A549 (cell line): ENCODE measurements at regions not wholly inside any gene's neighbourhood (a gene's known extent, or its start where the extent isn't known, plus 50 kb on each side); places are given as distances from the start of the nearest gene placed in this dataset.

Experiments
- ATAC-seq, 2 experiments: fragments of 200-7000 bp in 1 of 2; fragments of >200 bp in 1 of 2; cut with Nextera tagmentation in 1 of 2; cut with Tn5 transposase in 1 of 2; 3 replicates each; pipeline versions ENCODE4 v1.8.0 to v1.9.1; 2018 to 2020; ENCODE audit warnings: mild to moderate bottlenecking in 1 of 2, moderate library complexity in 1 of 2
- CTCF ChIA-PET: fragments of 300-600 bp; sonication (Branson Sonifier 250); formaldehyde crosslinking; extraction: SDS; loops from one replicate; lab custom pipeline; 2021; ENCODE audit warnings: antibody characterized with exemption, inconsistent platforms; lab: Yijun Ruan, JAX
- POLR2A ChIA-PET: fragments of 350-600 bp; formaldehyde crosslinking; extraction: SDS; loops from one replicate; lab custom pipeline; 2021; ENCODE audit warnings: antibody characterized with exemption, inconsistent platforms; lab: Yijun Ruan, JAX
- DNase-seq, 2 experiments: peaks; one replicate each; pipeline versions ENCODE4 v3.0.0 to v3.0.0-alpha.2; 2011 to 2016; ENCODE audit warnings: low read depth in 1 of 2, low spot score in 1 of 2
- FAIRE-seq: peaks from 2 replicates; lab custom pipeline; 2011; peaks lifted over from hg19 to GRCh38; lab: Jason Lieb, UNC
- H3K27ac ChIP-seq, 2 experiments: fragments of >200 bp; sonication (Bioruptor Twin); formaldehyde crosslinking; 3 replicates each; pipeline ENCODE4 v1.5.1; 2016 to 2017
- H3K4me1 ChIP-seq: fragments of >200 bp; sonication (Bioruptor Twin); formaldehyde crosslinking; 3 replicates; pipeline ENCODE4 v1.6.1; 2016
- H3K4me2 ChIP-seq: fragments of >200 bp; sonication (Bioruptor Twin); formaldehyde crosslinking; 3 replicates; pipeline ENCODE4 v1.6.1; 2016
- H3K4me3 ChIP-seq: fragments of >200 bp; sonication (Bioruptor Twin); formaldehyde crosslinking; 3 replicates; pipeline ENCODE4 v1.5.1; 2016
- H3K9me3 ChIP-seq: fragments of >200 bp; sonication (Bioruptor Twin); formaldehyde crosslinking; 3 replicates; pipeline ENCODE4 v1.6.1; 2016
- ATOH8 ChIP-seq: fragments of 250-450 bp; sonication (Bioruptor Pico); IDR thresholded peaks from 2 replicates; pipeline ENCODE4 v1.5.0; 2020; ENCODE audit warnings: low read depth, mild to moderate bottlenecking, moderate library complexity
- BCL3 ChIP-seq: fragments of >200 bp; sonication (Bioruptor Twin); formaldehyde crosslinking; IDR thresholded peaks from 3 replicates; pipeline ENCODE4 v1.6.1; 2016
- BHLHE40 ChIP-seq: IDR thresholded peaks from 2 replicates; pipeline ENCODE4 v1.6.1; 2012; ENCODE audit warnings: low read depth, low read length, inconsistent platforms
- CBX8 ChIP-seq: fragments of 200-600 bp; sonication (generic); IDR thresholded peaks from 2 replicates; pipeline ENCODE4 v1.6.1; 2016
- CHD2 ChIP-seq: fragments of 150-350 bp; IDR thresholded peaks from 2 replicates; pipeline ENCODE4 v1.6.1; 2014; ENCODE audit warnings: low read length; ENCODE audit not compliant: partially characterized antibody
- FOSB ChIP-seq: fragments of 250-450 bp; sonication (Bioruptor Pico); IDR thresholded peaks from 2 replicates; pipeline ENCODE4 v1.5.0; 2020; ENCODE audit warnings: mild to moderate bottlenecking, moderate library complexity
- HDAC2 ChIP-seq: fragments of 200-600 bp; sonication (generic); IDR thresholded peaks from 2 replicates; pipeline ENCODE4 v1.6.1; 2016
- HOXB13 ChIP-seq: fragments of 250-450 bp; sonication (Bioruptor Pico); IDR thresholded peaks from 2 replicates; pipeline ENCODE4 v1.5.0; 2020; ENCODE audit warnings: low read depth, mild to moderate bottlenecking, moderate library complexity
- KDM5A ChIP-seq: fragments of 200-600 bp; sonication (generic); IDR thresholded peaks from 2 replicates; pipeline ENCODE4 v1.6.1; 2016; ENCODE audit warnings: antibody characterized with exemption, mild to moderate bottlenecking
- MAX ChIP-seq: IDR thresholded peaks from 2 replicates; pipeline ENCODE4 v1.6.1; 2012
- MAZ ChIP-seq: fragments of 150-350 bp; IDR thresholded peaks from 2 replicates; pipeline ENCODE4 v1.6.1; 2014; ENCODE audit warnings: antibody characterized with exemption, low read depth, low read length, borderline replicate concordance
- POLR2A ChIP-seq: IDR thresholded peaks from 2 replicates; pipeline ENCODE4 v1.6.1; 2012; ENCODE audit warnings: mild to moderate bottlenecking, low read length
- RNF2 ChIP-seq: fragments of 200-600 bp; sonication (generic); IDR thresholded peaks from 2 replicates; pipeline ENCODE4 v1.6.1; 2016; ENCODE audit warnings: low read depth, mild to moderate bottlenecking, antibody characterized with exemption, moderate library complexity, borderline replicate concordance
- TFCP2L1 ChIP-seq: fragments of 250-450 bp; sonication (Bioruptor Pico); IDR thresholded peaks from 2 replicates; pipeline ENCODE4 v1.5.0; 2021; ENCODE audit warnings: mild to moderate bottlenecking
- ZSCAN20 ChIP-seq: fragments of 250-450 bp; sonication (Bioruptor Pico); IDR thresholded peaks from 2 replicates; pipeline ENCODE4 v1.8.0; 2022; ENCODE audit warnings: mild to moderate bottlenecking, moderate library complexity
- WGBS: methylation state at CpG from one replicate; pipeline ENCODE4 v1.1.6; 2017; ENCODE audit errors: missing lambda C conversion rate; 5-methylcytosine and 5-hydroxymethylcytosine counted together
- TF ChIP-seq, protein P1 (sequence below): IDR thresholded peaks from 2 replicates; pipeline ENCODE4 v1.6.1; 2012
- TF ChIP-seq, protein P2 (sequence below): fragments of 250-450 bp; sonication (Bioruptor Pico); IDR thresholded peaks from 2 replicates; pipeline ENCODE4 v1.5.0; 2021; ENCODE audit warnings: mild to moderate bottlenecking, moderate library complexity, borderline replicate concordance

DNA sequence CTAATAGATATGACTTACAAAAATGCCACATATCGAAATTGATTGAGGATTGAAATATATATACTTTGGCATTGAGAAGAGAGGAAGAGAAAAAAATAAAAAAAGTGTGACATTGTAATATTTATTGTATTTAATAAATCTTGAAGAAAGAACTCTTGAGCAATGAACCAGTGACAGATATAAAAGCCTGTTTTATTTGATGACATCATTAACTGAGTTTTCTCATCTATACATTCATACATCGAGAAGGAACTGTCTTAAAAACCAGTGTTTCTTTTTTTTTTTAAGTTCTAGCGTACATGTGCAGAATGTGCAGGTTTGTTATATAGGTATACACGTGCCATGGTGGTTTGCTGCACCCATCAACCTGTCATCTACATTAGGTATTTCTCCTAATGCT lies 368.2 kb downstream of the SNAPC1 start:
- ChIA-PET POLR2A (no interaction called here), CTCF (no interaction called here)
- WGBS = 2% methylated on average over 4 of the region's 4 CpGs
- DNase-seq (no peak), FAIRE-seq (no peak), ATAC-seq (no peak)
- no peak overlapping the region for H3K4me3 ChIP-seq
- no peak overlapping the region for H3K27ac ChIP-seq
- H3K4me1 ChIP-seq = no peaks in the 10 kb centered on the region
- no peaks in the 10 kb centered on the region for H3K9me3 ChIP-seq
- no peak overlapping the region for H3K4me2 ChIP-seq
- no peak for TF ChIP-seq HOXB13 (CRISPR knock-in tag)
- no peak for TF ChIP-seq MAZ
- TF ChIP-seq, protein P1, sequence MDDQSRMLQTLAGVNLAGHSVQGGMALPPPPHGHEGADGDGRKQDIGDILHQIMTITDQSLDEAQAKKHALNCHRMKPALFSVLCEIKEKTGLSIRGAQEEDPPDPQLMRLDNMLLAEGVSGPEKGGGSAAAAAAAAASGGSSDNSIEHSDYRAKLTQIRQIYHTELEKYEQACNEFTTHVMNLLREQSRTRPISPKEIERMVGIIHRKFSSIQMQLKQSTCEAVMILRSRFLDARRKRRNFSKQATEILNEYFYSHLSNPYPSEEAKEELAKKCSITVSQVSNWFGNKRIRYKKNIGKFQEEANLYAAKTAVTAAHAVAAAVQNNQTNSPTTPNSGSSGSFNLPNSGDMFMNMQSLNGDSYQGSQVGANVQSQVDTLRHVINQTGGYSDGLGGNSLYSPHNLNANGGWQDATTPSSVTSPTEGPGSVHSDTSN = no peak
- no peak for TF ChIP-seq BCL3
- TF ChIP-seq, protein P2, sequence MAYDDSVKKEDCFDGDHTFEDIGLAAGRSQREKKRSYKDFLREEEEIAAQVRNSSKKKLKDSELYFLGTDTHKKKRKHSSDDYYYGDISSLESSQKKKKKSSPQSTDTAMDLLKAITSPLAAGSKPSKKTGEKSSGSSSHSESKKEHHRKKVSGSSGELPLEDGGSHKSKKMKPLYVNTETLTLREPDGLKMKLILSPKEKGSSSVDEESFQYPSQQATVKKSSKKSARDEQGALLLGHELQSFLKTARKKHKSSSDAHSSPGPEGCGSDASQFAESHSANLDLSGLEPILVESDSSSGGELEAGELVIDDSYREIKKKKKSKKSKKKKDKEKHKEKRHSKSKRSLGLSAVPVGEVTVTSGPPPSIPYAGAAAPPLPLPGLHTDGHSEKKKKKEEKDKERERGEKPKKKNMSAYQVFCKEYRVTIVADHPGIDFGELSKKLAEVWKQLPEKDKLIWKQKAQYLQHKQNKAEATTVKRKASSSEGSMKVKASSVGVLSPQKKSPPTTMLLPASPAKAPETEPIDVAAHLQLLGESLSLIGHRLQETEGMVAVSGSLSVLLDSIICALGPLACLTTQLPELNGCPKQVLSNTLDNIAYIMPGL (CRISPR knock-in tag) = no peak
- no peak for TF ChIP-seq CBX8
- no peak for TF ChIP-seq MAX
- TF ChIP-seq CHD2 = no peak
- TF ChIP-seq KDM5A = no peak
- no peak for TF ChIP-seq ATOH8
- TF ChIP-seq, all 56 proteins: peak for 0

DNA sequence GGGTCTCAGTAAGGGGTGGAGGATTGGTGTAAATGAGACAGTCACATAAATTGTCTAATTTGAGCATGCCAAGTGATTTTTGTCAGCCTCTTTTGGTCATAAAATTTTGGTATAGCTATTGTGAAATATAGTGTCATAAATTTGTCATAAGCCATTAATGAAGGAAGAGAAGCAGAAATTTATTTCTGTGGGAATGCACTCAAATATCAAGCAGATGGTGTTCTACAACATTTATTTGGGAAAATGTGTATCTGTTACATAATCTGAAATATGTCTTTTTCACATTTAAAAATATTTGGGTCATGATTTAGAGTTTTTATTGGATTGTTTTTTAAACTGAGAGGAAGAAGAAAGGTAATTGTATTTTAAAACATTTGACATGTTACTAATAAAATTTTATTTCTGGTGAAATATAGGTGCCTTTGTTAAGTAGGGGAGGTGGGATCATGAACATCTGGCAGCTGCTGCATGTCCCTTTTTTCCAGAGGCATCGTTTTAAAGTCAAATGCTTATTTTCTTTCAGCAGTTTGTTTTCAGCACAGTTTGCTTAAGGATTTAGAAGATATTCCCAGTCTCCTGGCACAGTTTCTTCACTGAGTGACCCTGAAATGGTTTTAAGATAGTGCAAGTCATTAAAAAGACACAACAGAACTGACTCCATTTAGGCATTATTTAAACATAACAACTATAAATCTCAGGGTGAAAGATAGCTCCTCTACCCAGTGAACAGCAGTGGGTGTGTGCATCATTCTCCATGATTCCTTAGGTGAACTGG lies 371.7 kb downstream of the SNAPC1 start:
- no peaks in the 10 kb centered on the region for H3K4me1 ChIP-seq
- H3K27ac ChIP-seq = no peak overlapping the region
- ATAC-seq (no peak), FAIRE-seq (no peak), DNase-seq (no peak)
- ChIA-PET POLR2A (no interaction called here), CTCF (interaction anchor here (2.0 to 2.5 kb wide), 2 partner anchors 29 to 864 kb away, joined by 4 to 7 read pairs; no protein-coding TSS in a partner anchor)
- no peak overlapping the region for H3K4me3 ChIP-seq
- TF ChIP-seq TFCP2L1 (CRISPR knock-in tag) = no peak
- 2% methylated on average over 1 of the region's 1 CpG for WGBS
- no peaks in the 10 kb centered on the region for H3K9me3 ChIP-seq
- no peak overlapping the region for H3K4me2 ChIP-seq

DNA sequence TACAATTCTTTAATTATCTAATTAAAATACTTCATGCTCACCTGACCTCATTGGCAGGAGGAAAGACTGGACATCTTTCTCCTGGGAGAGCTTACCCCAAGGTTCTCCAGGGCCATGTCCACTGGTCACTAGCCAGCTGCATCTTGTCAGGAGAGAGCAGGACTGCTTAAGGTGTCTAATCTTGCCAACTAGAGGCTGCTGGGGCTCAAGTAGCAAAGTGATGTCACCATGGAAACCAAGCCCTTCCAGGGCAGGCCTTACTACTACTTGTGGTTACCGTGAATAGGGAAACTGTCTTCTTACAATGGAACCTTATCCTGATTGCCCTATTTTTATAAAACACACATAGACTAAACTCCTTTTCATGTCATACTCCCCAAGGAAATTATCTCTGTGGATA lies 376.4 kb downstream of the SNAPC1 start:
- ChIA-PET POLR2A (no interaction called here), CTCF (no interaction called here)
- FAIRE-seq (no peak), DNase-seq (no peak), ATAC-seq (no peak)
- TF ChIP-seq TFCP2L1 (CRISPR knock-in tag) (no peak), CBX8 (no peak), RNF2 (no peak), POLR2A (no peak)
- Histone ChIP-seq H3K27ac (no peak overlapping the region), H3K9me3 (no peaks in the 10 kb centered on the region), H3K4me3 (no peak overlapping the region), H3K4me1 (no peaks in the 10 kb centered on the region), H3K4me2 (no peak overlapping the region)
- WGBS = 50% methylated on average over 1 of the region's 1 CpG

DNA sequence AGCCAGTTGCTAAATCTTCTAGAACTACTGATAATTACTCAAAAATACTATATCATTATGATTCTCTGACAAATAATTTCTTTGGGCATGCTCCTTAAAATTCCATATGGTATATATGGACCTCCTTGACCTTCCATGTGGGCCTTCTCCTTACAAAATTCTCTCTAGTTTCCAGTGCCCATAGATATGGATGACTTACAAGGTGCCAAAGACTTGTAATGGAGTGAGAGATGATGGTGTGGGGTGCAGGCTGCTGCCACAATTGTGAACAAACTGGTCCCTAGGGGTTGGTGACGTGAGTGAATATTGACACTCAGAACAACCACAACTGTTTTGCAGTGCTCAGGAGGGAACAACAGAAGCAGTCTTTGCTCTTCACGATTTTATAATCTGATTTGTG lies 378.9 kb downstream of the SNAPC1 start:
- WGBS = 9% methylated on average over 2 of the region's 2 CpGs
- H3K4me1 ChIP-seq = no peaks in the 10 kb centered on the region
- DNase-seq = no peak

More for the DNA sequence above, 378.9 kb downstream of the SNAPC1 start:
- Histone ChIP-seq H3K4me2 (no peak overlapping the region), H3K27ac (no peak overlapping the region), H3K4me3 (no peak overlapping the region), H3K9me3 (no peaks in the 10 kb centered on the region)
- FAIRE-seq (no peak), ATAC-seq (no peak)
- POLR2A ChIA-PET = no interaction called here
- TF ChIP-seq, protein P2 (CRISPR knock-in tag) = no peak
- no peak for TF ChIP-seq ZSCAN20 (CRISPR knock-in tag)
- TF ChIP-seq, protein P1 = no peak
- no peak for TF ChIP-seq FOSB (CRISPR knock-in tag)
- no peak for TF ChIP-seq BHLHE40
- no peak for TF ChIP-seq HDAC2
- TF ChIP-seq CBX8 = no peak
- CTCF ChIA-PET = interaction anchor here (1.3 to 1.4 kb wide), 2 partner anchors 18 to 246 kb away, joined by 3 to 4 read pairs; no protein-coding TSS in a partner anchor
